Activated CD4-positive, alpha-beta T cell treated with anti-CD3 and anti-CD28 coated beads, Interleukin-2, amount 50 U/mL, for 24 hours (primary cell): ENCODE measurements at regions not wholly inside any gene's neighbourhood (a gene's known extent, or its start where the extent isn't known, plus 50 kb on each side); places are given as distances from the start of the nearest gene placed in this dataset.
"Not testable (repeated sequence)": the region's sequence is repeated elsewhere in the genome, so short reads cannot be mapped to it uniquely, and the experiment has no call there.

ENCODE experiments used
- DNase-seq, 2 donors: peaks; one replicate each; pipeline ENCODE4 v3.0.0-alpha.2; 2020; ENCODE audit warnings: low read depth in 1 of 2, low spot score in 1 of 2

- DNase-seq, result no peak
Observed at GRCh38 chr6:170003027-170003426, 251.6 kb downstream of the ERMARD start.

DNA sequence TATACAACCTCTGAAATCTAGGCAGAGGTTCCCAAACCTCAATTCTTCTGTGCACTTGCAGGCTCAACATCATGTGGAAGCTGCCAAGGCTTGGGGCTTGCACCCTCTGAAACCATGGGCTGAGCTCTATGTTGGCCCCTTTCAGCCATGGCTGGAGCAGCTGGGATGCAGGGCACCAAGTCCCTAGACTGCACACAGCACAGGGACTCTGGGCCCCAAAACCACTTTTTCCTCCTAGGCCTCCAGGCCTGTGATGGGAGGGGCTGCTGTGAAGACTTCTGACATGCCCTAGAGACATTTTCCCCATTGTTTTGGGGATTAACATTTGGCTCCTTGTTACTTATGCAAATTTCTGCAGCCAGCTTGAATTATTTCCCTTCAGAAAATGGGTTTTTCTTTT lies 250.4 kb downstream of the ERMARD start:
- not testable (repeated sequence) for DNase-seq

DNA sequence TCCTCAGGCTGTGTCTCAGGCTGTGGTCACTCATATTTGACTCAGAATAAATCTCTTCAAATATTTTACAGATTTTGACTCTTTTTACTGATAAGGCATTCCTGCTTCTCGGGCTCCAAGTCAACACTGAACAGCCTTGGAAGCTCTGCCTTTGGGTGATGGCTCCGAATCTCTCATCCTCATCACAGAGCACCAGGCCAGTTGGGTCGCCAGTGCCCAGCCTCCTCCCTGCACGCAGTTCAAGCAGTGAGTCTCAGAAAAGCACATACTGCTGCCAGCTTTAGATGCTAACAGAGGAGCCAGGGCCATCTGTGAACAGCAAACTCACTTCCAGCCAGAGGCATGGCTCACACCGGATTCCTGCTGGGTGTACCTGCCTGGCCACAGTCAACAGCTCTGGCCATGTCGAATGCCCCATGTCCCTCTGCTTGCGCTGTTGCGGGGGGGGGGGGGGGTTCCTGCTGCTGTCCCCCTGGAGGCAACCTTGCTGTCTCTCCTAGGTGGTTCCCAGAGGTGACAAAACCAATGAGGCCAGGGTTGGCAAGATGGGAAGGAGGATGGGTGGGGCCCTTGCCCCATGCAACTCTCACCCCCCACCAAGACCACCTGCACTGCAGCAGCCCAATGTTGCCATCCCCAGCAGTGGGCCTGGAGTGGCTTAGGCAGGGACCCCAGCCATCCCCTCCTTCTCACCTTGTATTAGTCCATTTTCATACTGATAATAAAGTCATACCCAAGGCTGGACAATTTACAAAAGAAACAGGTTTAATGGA lies 248.8 kb downstream of the ERMARD start:
- no peak for DNase-seq

DNA sequence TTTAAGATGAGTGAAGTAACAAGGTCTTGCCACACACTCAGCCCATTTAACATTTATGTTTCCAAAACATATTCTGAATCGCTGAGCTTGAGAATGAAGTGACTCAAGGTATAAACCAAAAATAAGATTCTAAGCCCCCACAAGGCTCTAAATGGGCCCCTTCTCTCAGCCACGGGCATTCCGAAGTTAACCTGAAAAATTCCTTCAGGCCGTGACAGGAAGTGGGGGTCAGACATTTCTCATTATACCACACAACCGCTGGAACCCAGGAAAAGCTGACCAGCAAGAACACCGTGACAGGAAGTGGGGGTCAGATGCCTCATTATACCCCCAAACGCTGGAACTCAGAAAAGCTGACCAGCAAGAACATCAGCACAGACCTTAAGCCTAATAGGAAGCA lies 247.9 kb downstream of the ERMARD start:
- DNase-seq, result no peak

DNA sequence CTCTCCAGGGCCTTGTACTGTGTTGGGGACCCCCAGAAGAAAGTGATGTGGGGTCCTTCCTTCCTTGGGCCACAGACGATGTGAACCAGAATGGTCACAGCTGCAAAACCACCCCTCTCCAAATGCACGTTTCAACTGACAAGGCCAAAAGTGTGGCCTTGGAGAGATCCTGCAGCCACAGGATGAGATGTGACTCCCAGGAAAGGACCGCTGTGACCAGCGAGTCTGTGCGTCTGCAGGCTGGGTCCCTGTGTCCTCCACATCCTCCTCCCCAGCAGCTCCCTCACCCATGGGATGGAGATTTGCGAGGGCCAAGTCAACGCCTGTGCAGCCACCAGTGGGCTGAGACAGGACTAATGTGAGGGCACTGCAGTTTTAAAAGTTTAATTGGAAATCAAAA lies 247.0 kb downstream of the ERMARD start:
- DNase-seq, result no peak

GRCh38 chr6:169997930-169998218 lies 246.5 kb downstream of the ERMARD start:
- no peak for DNase-seq

- DNase-seq, result no peak
Observed at GRCh38 chr6:169997187-169997929, 245.9 kb downstream of the ERMARD start.

DNA sequence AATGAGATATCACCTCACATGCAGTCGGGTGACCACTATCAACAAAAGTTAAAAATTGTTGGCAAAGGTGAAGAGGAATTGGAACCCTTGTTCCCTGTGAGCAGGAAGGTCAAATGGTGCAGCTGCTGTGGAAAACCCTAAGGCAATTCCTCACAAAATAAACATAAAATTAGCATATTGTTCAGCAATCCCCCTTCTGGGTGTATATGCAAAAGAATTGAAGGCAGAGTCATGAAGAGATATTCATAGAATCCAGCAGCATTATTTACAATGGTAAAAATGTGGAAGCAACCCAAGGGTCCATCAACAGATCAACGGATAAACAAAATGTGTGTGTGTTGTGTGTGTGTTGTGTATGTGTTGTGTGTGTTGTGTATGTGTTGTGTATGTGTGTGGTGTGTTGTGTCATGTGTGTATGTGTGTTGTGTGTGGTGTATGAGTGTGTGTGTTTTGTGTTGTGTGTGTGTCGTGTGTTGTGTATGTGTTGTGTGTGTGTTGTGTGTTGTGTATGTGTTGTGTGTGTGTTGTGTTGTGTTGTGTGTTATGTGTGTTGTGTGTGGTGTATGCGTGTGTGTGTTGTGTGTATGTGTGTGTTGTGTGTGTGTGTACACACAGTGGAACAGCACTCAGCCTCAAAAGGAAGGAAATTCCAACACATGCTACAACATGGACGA lies 245.1 kb downstream of the ERMARD start:
- DNase-seq, result no peak

GRCh38 chr6:169994739-169995138 lies 243.3 kb downstream of the ERMARD start:
- DNase-seq, result no peak

DNA sequence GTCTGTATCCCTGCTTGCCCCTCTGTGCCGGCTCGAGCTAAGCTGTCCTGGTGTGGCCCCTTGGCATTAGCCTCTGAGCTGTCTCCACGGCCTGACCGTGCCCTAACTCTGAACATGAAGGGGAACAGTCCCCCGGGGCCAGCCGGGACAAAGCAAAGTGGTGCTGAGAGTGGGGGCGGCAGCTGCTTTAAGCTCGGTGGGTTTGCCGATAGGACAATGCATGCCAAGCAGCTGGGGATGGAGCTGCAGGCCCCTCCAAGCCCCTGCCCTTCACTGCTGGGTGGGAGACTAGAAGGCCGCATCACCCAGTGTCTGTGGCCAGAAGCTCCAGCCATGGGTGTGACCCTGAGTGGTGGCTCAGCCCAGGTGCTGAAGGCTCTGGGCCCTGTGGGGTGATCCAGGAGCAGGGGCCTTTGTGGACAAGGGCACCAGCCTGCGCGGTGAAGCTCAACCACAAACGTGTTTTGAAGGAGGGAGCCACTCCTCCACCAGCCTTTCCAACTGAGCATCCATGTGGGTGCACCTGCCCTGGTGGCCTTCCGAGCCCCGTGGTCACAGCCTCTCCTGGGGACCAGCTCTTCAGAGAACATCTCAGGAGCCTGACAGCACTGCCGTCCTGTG lies 242.5 kb downstream of the ERMARD start:
- DNase-seq, result no peak

DNA sequence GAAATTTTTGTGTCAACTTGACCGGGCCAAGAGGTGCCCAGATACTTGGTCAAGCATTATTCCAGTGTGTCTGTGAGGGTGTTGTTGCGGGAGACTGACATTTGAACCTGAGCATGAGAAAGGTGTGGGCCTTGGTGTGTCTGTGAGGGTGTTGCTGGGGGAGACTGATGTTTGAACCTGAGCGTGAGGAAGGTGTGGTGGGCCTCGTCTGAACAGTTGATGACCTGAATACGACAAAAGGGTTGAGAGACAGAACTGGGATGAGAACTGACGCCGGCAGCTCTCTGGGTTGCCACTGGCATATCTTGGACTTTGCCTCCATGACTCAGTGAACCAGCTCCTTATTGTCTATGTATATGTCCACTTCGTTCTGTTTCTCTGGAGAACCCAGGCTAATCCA lies 240.5 kb downstream of the ERMARD start:
- DNase-seq, result no peak

- DNase-seq, result no peak
Observed at GRCh38 chr6:169991031-169991390, 239.6 kb downstream of the ERMARD start.

DNA sequence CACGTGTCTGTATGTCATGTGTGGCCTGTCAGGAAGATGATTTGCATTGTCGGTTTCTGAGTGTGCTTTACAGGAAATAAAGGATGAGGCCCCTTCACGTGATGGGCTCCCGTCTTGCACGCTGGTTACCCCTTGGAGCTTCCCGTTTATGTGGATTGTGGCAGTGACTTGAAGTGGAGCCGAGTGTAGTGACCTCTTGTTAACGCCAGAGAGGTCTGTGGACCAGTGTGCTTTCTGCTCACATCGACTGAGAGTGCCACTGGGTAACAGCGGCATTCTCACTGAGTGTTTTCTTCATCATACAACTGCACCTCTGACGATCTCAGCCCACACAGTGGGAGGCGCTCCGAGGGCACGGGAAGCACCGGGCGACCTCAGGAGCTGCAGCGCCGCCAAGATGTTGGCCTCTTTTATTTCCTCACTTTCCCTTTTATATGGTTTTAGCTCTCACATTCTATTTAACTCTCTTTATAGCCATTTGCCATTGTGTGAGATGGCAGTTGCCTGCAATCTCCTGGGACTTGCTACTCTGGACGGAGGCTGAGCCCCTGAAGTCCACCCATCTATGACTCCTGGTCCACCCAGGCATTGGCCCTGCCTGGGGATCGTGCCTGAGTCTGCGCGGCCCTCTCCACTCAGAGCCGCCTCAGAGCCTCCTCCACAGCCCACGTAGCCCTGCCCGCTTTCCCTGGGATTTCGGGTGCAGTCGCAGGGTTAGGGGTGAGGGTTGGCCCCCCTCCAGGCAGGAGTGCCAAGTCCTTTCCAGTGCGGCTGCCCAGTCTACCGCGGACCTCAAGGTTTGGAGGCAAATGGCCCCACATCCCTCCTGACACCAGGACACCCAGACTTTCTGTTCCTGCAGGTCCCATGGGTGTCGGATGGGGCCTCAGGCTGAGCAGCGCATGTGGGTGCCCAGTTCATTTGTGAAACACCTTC lies 238.9 kb downstream of the ERMARD start:
- peak; percentile 22 to 29 for DNase-seq

DNA sequence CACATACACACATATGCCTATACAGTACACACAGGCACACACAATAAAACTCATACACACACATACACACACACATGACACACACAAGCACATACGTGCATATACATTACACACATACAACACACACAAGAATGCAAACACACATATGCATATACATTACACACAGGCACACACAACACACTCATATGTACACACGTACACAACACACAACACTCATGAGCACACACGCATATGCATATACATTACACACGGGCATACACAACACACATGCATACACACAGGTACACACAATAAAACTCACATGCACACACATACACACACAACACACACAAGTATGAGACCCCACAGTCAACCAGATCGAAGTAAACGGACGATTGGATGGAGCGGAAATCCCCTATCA lies 238.2 kb downstream of the ERMARD start:
- no peak for DNase-seq

GRCh38 chr6:169988769-169989550 lies 237.5 kb downstream of the ERMARD start:
- DNase-seq, result no peak

- DNase-seq, result no peak
Observed at GRCh38 chr6:169986848-169987498, 235.6 kb downstream of the ERMARD start.

- no peak for DNase-seq
Observed at GRCh38 chr6:169986171-169986847, 234.9 kb downstream of the ERMARD start.

DNA sequence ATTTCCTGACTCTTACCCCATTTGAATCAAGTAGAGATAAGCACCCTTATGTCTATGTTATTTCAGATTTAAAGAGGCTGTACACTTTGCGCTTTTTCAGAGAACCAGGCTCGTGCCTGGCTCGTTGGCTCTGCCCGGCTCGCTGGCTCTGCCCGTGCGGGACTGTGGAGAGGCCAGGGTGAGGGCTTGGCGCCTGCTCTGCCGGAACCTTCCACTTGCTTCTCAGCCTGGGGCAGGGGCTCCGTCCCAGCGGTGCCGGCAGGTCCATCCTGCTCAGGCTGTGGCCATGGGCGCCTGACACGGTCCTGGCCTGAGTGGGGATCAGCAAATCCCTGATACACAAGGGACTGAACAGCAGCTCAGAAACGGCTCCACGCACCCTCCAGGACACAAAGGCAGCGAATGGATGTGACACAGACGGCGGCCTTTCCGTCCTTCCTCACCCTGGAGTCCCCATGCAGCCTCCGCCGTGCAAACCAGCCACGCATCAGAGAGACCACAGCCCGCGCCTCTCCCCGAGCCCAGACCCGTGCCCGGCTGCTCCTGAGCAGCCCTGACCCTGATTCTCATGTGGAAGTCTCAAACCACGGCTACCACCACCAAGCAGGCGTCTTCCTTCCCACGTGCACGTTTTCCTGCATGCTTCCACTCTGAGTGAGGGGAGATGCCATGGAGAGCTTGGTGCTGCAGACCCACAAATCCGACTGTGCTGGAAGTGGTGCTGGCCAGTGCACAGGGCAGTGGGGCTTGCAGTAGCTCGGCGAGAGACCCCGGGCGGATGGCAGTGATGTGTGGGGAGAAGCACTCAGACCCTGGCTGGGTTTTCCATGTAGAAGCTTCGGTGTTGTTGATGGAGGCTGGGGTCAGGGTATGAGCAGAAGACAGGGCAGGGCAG lies 233.9 kb downstream of the ERMARD start:
- DNase-seq, result no peak
